ENCODE measurements at regions not wholly inside any gene's neighbourhood (a gene's known extent, or its start where the extent isn't known, plus 50 kb on each side); places are given as distances from the start of the nearest gene placed in this dataset.

DNA sequence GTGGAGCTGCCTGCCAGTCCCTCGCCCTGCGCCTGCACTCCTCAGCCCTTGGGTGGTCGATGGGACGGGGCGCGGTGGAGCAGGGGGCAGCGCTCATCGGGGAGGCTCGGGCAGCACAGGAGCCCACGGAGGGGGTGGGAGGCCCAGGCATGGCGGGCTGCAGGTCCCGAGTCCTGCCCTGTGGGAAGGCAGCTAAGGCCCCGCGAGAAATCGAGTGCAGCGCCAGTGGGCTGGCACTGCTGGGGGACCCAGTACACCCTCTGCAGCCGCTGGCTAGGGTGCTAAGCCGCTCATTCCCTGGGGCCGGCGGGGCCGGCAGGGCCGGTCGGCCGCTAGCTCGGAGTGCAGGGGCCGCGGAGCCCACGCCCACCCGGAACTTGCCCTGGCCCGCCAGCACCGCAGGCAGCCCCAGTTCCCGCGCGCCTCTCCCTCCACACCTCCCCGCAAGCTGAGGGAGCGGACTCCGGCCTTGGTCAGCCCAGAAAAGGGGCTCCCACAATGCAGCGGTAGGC lies 565.9 kb upstream of the NRG3 start:
- TF ChIP-seq, protein P1, sequence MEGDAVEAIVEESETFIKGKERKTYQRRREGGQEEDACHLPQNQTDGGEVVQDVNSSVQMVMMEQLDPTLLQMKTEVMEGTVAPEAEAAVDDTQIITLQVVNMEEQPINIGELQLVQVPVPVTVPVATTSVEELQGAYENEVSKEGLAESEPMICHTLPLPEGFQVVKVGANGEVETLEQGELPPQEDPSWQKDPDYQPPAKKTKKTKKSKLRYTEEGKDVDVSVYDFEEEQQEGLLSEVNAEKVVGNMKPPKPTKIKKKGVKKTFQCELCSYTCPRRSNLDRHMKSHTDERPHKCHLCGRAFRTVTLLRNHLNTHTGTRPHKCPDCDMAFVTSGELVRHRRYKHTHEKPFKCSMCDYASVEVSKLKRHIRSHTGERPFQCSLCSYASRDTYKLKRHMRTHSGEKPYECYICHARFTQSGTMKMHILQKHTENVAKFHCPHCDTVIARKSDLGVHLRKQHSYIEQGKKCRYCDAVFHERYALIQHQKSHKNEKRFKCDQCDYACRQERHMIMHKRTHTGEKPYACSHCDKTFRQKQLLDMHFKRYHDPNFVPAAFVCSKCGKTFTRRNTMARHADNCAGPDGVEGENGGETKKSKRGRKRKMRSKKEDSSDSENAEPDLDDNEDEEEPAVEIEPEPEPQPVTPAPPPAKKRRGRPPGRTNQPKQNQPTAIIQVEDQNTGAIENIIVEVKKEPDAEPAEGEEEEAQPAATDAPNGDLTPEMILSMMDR (IDR thresholded peaks at IDR 0.05), result no peak
- no peak for TF ChIP-seq EZH2 (IDR thresholded peaks at IDR 0.05; ENCODE audit: borderline replicate concordance, insufficient read depth, low read depth, low read length, poor library complexity, severe bottlenecking)

Data from B cell (primary cell).